ENCODE measurements at regions not wholly inside any gene's neighbourhood (a gene's known extent, or its start where the extent isn't known, plus 50 kb on each side); places are given as distances from the start of the nearest gene placed in this dataset.

- TF ChIP-seq ZNF462 (CRISPR knock-in tag; IDR thresholded peaks at IDR 0.05), result no peak
- no peak for TF ChIP-seq CREB1 (CRISPR knock-in tag; IDR thresholded peaks at IDR 0.05; ENCODE audit: low read depth)
These were observed 606.0 kb downstream of the INHBA start (continued) for GRCh38 chr7:41096917-41097316.

- Histone ChIP-seq H3K36me3 (ENCODE audit: insufficient read depth) (no peaks in the 10 kb centered on the region), H3K79me2 (replicated peaks; ENCODE audit: insufficient read depth) (no peaks in the 10 kb centered on the region), H3K4me1 (ENCODE audit: insufficient read depth) (no peaks in the 10 kb centered on the region), H3K4me3 (no peak overlapping the region), H3K9me2 (ENCODE audit: insufficient read depth) (no peaks in the 10 kb centered on the region), H4K20me1 (replicated peaks; ENCODE audit: insufficient read depth) (no peaks in the 10 kb centered on the region), H2AFZ (no peak overlapping the region), H3F3A (replicated peaks; ENCODE audit: low read depth) (no peaks in the 10 kb centered on the region), H3K4me2 (no peak overlapping the region), H3K27me3 (ENCODE audit: insufficient read depth) (no peaks in the 10 kb centered on the region), H3K27ac (ENCODE audit: low read depth) (no peak overlapping the region)
- Mint-ChIP-seq H3K27me3 (ENCODE audit: insufficient read depth, low read depth, poor library complexity) (no peaks in the 10 kb centered on the region), H3K27ac (no peak overlapping the region), H3K36me3 (ENCODE audit: low read depth) (no peaks in the 10 kb centered on the region), H3K4me1 (peaks cover 3% of the 10 kb centered on the region; the same call in 2 of the 3 replicates), H3K9me3 (no peaks in the 10 kb centered on the region; the same call in 2 of the 3 replicates), H3K4me3 (no peak overlapping the region)
- ATAC-seq (no peak), DNase-seq (ENCODE audit: low spot score) (no peak)
- TF ChIP-seq CREB1 (CRISPR knock-in tag; IDR thresholded peaks at IDR 0.05; ENCODE audit: low read depth), result no peak
- no peak for TF ChIP-seq EZH2 (IDR thresholded peaks at IDR 0.05; ENCODE audit: low read depth, unreplicated experiment)
- no peak for TF ChIP-seq CTCF (conservative IDR thresholded peaks at IDR 0.05; ENCODE audit: low read depth in 2 of 2)
- no peak for TF ChIP-seq ZNF331 (CRISPR knock-in tag; IDR thresholded peaks at IDR 0.05; ENCODE audit: low read depth)
- TF ChIP-seq POLR2AphosphoS5 (IDR thresholded peaks at IDR 0.05; ENCODE audit: low read depth), result no peak
- no peak for TF ChIP-seq REST (IDR thresholded peaks at IDR 0.05; ENCODE audit: unreplicated experiment)
- no peak for TF ChIP-seq JUNB (IDR thresholded peaks at IDR 0.05; ENCODE audit: unreplicated experiment)
- TF ChIP-seq NANOG (IDR thresholded peaks at IDR 0.05; ENCODE audit: borderline replicate concordance), result no peak
- TF ChIP-seq ETS1 (IDR thresholded peaks at IDR 0.05), result no peak
- TF ChIP-seq STAT1 (IDR thresholded peaks at IDR 0.05; ENCODE audit: unreplicated experiment), result no peak
These were observed 609.7 kb downstream of the INHBA start for GRCh38 chr7:41093141-41093540.

Data from GM23338 (cell line).